MM.1S (cell line): ENCODE measurements at regions not wholly inside any gene's neighbourhood (a gene's known extent, or its start where the extent isn't known, plus 50 kb on each side); places are given as distances from the start of the nearest gene placed in this dataset.

Experiments used
- DNase-seq: peaks from one replicate; pipeline ENCODE4 v3.0.0-alpha.2; 2015
- H2AFZ ChIP-seq: fragments of 300-600 bp; sonication (generic); 2 replicates; pipeline ENCODE4 v1.6.0; 2016; ENCODE audit warnings: antibody characterized with exemption, low read length
- H3F3A ChIP-seq: fragments of 300-600 bp; sonication (generic); 2 replicates; pipeline ENCODE4 v1.6.1; 2016; ENCODE audit warnings: mild to moderate bottlenecking, antibody characterized with exemption, low read length, moderate library complexity, mixed read lengths; ENCODE audit not compliant: insufficient read depth
- H3K27ac ChIP-seq: fragments of 300-600 bp; sonication (generic); 2 replicates; pipeline ENCODE4 v1.5.1; 2016; ENCODE audit warnings: mild to moderate bottlenecking, low read length
- H3K27me3 ChIP-seq: fragments of 300-600 bp; sonication (generic); replicated peaks from 2 replicates; pipeline ENCODE4 v1.6.0; 2016; ENCODE audit warnings: low read length; ENCODE audit not compliant: insufficient read depth
- H3K36me3 ChIP-seq: fragments of 300-600 bp; sonication (generic); replicated peaks from 2 replicates; pipeline ENCODE4 v1.6.1; 2016; ENCODE audit warnings: mild to moderate bottlenecking, low read length, mixed read lengths; ENCODE audit not compliant: insufficient read depth
- H3K4me1 ChIP-seq: fragments of 300-600 bp; sonication (generic); 2 replicates; pipeline ENCODE4 v1.6.1; 2016; ENCODE audit warnings: low read length, mixed read lengths
- H3K4me2 ChIP-seq: fragments of 300-600 bp; sonication (generic); 2 replicates; pipeline ENCODE4 v1.6.0; 2016; ENCODE audit warnings: low read depth, low read length
- H3K4me3 ChIP-seq: fragments of 300-600 bp; sonication (generic); 2 replicates; pipeline ENCODE4 v1.5.1; 2016; ENCODE audit warnings: low read length, mixed read lengths
- H3K79me2 ChIP-seq: fragments of 300-600 bp; sonication (generic); 2 replicates; pipeline ENCODE4 v1.6.1; 2016; ENCODE audit warnings: mixed run types, low read length, mixed read lengths
- H3K9ac ChIP-seq: fragments of 300-600 bp; sonication (generic); 2 replicates; pipeline ENCODE4 v1.6.1; 2016; ENCODE audit warnings: low read length, mixed read lengths
- H3K9me2 ChIP-seq: fragments of 300-600 bp; sonication (generic); replicated peaks from 2 replicates; pipeline ENCODE4 v1.6.1; 2016; ENCODE audit warnings: mild to moderate bottlenecking, low read length, mixed read lengths; ENCODE audit not compliant: insufficient read depth
- H3K9me3 ChIP-seq: fragments of 300-600 bp; sonication (generic); replicated peaks from 2 replicates; pipeline ENCODE4 v1.6.1; 2016; ENCODE audit warnings: mild to moderate bottlenecking, low read length, mixed read lengths; ENCODE audit not compliant: insufficient read depth
- H4K20me1 ChIP-seq: fragments of 300-600 bp; sonication (generic); 2 replicates; pipeline ENCODE4 v1.6.1; 2016; ENCODE audit warnings: mild to moderate bottlenecking, low read length, moderate library complexity, mixed read lengths; ENCODE audit not compliant: insufficient read depth
- EZH2 ChIP-seq: fragments of 300-600 bp; sonication (generic); optimal IDR thresholded peaks from 2 replicates; pipeline ENCODE3; 2017; ENCODE audit warnings: low read depth, mild to moderate bottlenecking, antibody characterized with exemption, low read length, mixed read lengths
- EZH2phosphoT487 ChIP-seq: fragments of 300-600 bp; sonication (generic); IDR thresholded peaks from 2 replicates; pipeline ENCODE4 v1.6.1; 2018; ENCODE audit warnings: antibody characterized with exemption, low read length
- TF ChIP-seq, protein P1 (sequence below): fragments of 300-600 bp; sonication (generic); IDR thresholded peaks from 2 replicates; pipeline ENCODE4 v1.5.1; 2016; ENCODE audit warnings: antibody characterized with exemption, low read length, mixed read lengths

GRCh38 chrX:8913655-8914409, 112.6 kb upstream of the FAM9A start:
- no peak overlapping the region for H3K27ac ChIP-seq
- no peaks in the 10 kb centered on the region for H3K27me3 ChIP-seq
- H3K4me3 ChIP-seq: no peak overlapping the region
- no peaks in the 10 kb centered on the region for H3K9me3 ChIP-seq
- no peak for DNase-seq
- H3K36me3 ChIP-seq: no peaks in the 10 kb centered on the region
- no peaks in the 10 kb centered on the region for H3K79me2 ChIP-seq
- H3K9me2 ChIP-seq: no peaks in the 10 kb centered on the region
- H3F3A ChIP-seq: no peaks in the 10 kb centered on the region
- TF ChIP-seq EZH2phosphoT487 (no peak), EZH2 (no peak)
- TF ChIP-seq, protein P1, sequence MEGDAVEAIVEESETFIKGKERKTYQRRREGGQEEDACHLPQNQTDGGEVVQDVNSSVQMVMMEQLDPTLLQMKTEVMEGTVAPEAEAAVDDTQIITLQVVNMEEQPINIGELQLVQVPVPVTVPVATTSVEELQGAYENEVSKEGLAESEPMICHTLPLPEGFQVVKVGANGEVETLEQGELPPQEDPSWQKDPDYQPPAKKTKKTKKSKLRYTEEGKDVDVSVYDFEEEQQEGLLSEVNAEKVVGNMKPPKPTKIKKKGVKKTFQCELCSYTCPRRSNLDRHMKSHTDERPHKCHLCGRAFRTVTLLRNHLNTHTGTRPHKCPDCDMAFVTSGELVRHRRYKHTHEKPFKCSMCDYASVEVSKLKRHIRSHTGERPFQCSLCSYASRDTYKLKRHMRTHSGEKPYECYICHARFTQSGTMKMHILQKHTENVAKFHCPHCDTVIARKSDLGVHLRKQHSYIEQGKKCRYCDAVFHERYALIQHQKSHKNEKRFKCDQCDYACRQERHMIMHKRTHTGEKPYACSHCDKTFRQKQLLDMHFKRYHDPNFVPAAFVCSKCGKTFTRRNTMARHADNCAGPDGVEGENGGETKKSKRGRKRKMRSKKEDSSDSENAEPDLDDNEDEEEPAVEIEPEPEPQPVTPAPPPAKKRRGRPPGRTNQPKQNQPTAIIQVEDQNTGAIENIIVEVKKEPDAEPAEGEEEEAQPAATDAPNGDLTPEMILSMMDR: no peak
- H3K4me2 ChIP-seq: no peak overlapping the region
- H3K9ac ChIP-seq: no peak overlapping the region
- no peaks in the 10 kb centered on the region for H3K4me1 ChIP-seq
- H2AFZ ChIP-seq: no peak overlapping the region
- no peaks in the 10 kb centered on the region for H4K20me1 ChIP-seq

DNA sequence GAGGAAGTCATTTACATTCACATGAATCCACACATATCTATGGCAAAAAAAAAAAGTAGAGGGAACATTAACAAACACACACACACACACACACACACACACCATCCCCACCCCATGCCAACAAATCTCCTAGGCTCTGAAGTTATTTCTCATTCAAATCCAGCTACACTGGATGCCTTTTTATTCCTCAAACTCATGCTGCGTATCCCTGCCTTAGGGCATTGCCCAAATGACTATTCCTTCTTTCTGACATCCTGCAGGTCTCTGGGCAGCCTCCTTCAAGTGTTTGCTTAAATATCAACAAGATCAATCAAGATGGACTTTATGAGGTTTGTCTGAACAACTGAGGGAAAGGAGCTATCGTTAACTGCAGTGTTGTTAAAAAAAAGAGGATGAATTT, 106.5 kb upstream of the FAM9A start:
- no peak overlapping the region for H3K27ac ChIP-seq
- H4K20me1 ChIP-seq: no peaks in the 10 kb centered on the region
- no peak overlapping the region for H3K9ac ChIP-seq
- H3K4me3 ChIP-seq: no peak overlapping the region
- DNase-seq: no peak
- H3K4me2 ChIP-seq: no peak overlapping the region
- no peaks in the 10 kb centered on the region for H3K79me2 ChIP-seq
- H2AFZ ChIP-seq: no peak overlapping the region
- no peaks in the 10 kb centered on the region for H3K9me2 ChIP-seq
- no peaks in the 10 kb centered on the region for H3K27me3 ChIP-seq
- TF ChIP-seq, protein P1: no peak
- TF ChIP-seq EZH2: no peak
- no peak for TF ChIP-seq EZH2phosphoT487
- H3F3A ChIP-seq: no peaks in the 10 kb centered on the region
- no peaks in the 10 kb centered on the region for H3K9me3 ChIP-seq
- H3K36me3 ChIP-seq: no peaks in the 10 kb centered on the region
- no peaks in the 10 kb centered on the region for H3K4me1 ChIP-seq

- H3K9me2 ChIP-seq: no peaks in the 10 kb centered on the region
- no peak overlapping the region for H3K4me3 ChIP-seq
- no peaks in the 10 kb centered on the region for H4K20me1 ChIP-seq
- no peak overlapping the region for H3K9ac ChIP-seq
- no peaks in the 10 kb centered on the region for H3F3A ChIP-seq
- H3K4me1 ChIP-seq: no peaks in the 10 kb centered on the region
- H3K79me2 ChIP-seq: no peaks in the 10 kb centered on the region
- no peak overlapping the region for H2AFZ ChIP-seq
- TF ChIP-seq EZH2phosphoT487: no peak
- TF ChIP-seq, protein P1: no peak
- TF ChIP-seq EZH2: no peak
- no peak overlapping the region for H3K4me2 ChIP-seq
- H3K36me3 ChIP-seq: no peaks in the 10 kb centered on the region
- no peak overlapping the region for H3K27ac ChIP-seq
- H3K27me3 ChIP-seq: no peaks in the 10 kb centered on the region
- DNase-seq: no peak
- H3K9me3 ChIP-seq: no peaks in the 10 kb centered on the region
Measured at GRCh38 chrX:8906299-8906938, 105.2 kb upstream of the FAM9A start.
